HG02970 (cell line): ENCODE measurements at regions not wholly inside any gene's neighbourhood (a gene's known extent, or its start where the extent isn't known, plus 50 kb on each side); places are given as distances from the start of the nearest gene placed in this dataset.

Experiments used
- ATAC-seq: cut with Tn5 transposase; IDR thresholded peaks from one replicate; pipeline ENCODE4 v1.9.1; 2021; ENCODE audit warnings: mild to moderate bottlenecking, moderate library complexity, moderate number of reproducible peaks; ENCODE audit not compliant: unreplicated experiment, low FRiP score

GRCh38 chr14:101446387-101446969 lies 114.8 kb upstream of the DIO3 start:
- no peak for ATAC-seq

- no peak for ATAC-seq
Measured at GRCh38 chr14:101449114-101449513, 112.2 kb upstream of the DIO3 start.

GRCh38 chr14:101451166-101451565 lies 110.1 kb upstream of the DIO3 start:
- ATAC-seq: no peak

- no peak for ATAC-seq
Measured at GRCh38 chr14:101453225-101453624, 108.1 kb upstream of the DIO3 start.

- no peak for ATAC-seq
Measured at GRCh38 chr14:101454229-101454628, 107.1 kb upstream of the DIO3 start.

- no peak for ATAC-seq
Measured at GRCh38 chr14:101456246-101457175, 104.8 kb upstream of the DIO3 start.

- no peak for ATAC-seq
Measured at GRCh38 chr14:101457301-101457935, 103.9 kb upstream of the DIO3 start.

- ATAC-seq: no peak
Measured at GRCh38 chr14:101457936-101458740, 103.2 kb upstream of the DIO3 start.

GRCh38 chr14:101458741-101459550 lies 102.3 kb upstream of the DIO3 start:
- ATAC-seq: no peak

GRCh38 chr14:101459551-101459900 lies 101.8 kb upstream of the DIO3 start:
- no peak for ATAC-seq

- ATAC-seq: no peak
Measured at GRCh38 chr14:101460521-101460920, 100.8 kb upstream of the DIO3 start.

GRCh38 chr14:101460986-101461750 lies 100.1 kb upstream of the DIO3 start:
- ATAC-seq: no peak

- no peak for ATAC-seq
Measured at GRCh38 chr14:101461891-101462290, 99.4 kb upstream of the DIO3 start.

GRCh38 chr14:101462726-101463565 lies 98.3 kb upstream of the DIO3 start:
- ATAC-seq: no peak

- no peak for ATAC-seq
Measured at GRCh38 chr14:101463566-101464171, 97.6 kb upstream of the DIO3 start.

- ATAC-seq: no peak
Measured at GRCh38 chr14:101464310-101464983, 96.8 kb upstream of the DIO3 start.
